BE2C (cell line): ENCODE measurements at regions not wholly inside any gene's neighbourhood (a gene's known extent, or its start where the extent isn't known, plus 50 kb on each side); places are given as distances from the start of the nearest gene placed in this dataset.

Experiments
- DNase-seq: peaks from one replicate; pipeline ENCODE4 v3.0.0-alpha.2; 2020
- H3K27me3 ChIP-seq: fragments of 250-450 bp; sonication (Bioruptor Pico); 2 replicates; pipeline ENCODE4 v1.5.1; 2020; ENCODE audit warnings: mild to moderate bottlenecking
- H3K36me3 ChIP-seq: fragments of 250-450 bp; sonication (Bioruptor Pico); 2 replicates; pipeline ENCODE4 v1.5.1; 2020; ENCODE audit warnings: mild to moderate bottlenecking
- H3K4me1 ChIP-seq: fragments of 250-450 bp; sonication (Bioruptor Pico); 2 replicates; pipeline ENCODE4 v1.5.1; 2020
- H3K4me3 ChIP-seq: 2 replicates; pipeline ENCODE4 v1.5.1; 2011; ENCODE audit warnings: low read depth, low read length
- H3K9me3 ChIP-seq: fragments of 250-450 bp; sonication (Bioruptor Pico); 2 replicates; pipeline ENCODE4 v1.5.1; 2020
- TF ChIP-seq, protein P1 (sequence below): IDR thresholded peaks from 2 replicates; pipeline ENCODE4 v1.5.1; 2012; ENCODE audit warnings: mild to moderate bottlenecking, low read depth, low read length

DNA sequence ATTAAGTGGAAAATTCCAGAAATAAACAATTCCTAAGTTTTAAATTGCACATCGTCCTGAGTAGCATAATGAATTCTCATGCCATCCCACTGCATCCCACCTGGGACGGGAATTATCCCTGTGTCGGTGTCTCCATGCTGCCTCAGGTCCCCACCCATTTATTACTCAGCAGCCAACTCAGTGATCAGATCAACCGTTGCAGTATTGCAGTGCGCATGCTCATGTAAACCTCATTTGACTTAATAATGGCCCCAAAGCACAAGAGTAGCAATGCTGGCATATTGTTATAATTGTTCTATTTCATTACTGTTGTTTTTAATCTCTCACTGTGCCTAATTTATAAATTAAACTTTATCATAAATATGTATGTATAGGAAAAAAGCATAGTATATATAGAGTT, 214.4 kb downstream of the METTL4 start:
- no peaks in the 10 kb centered on the region for H3K27me3 ChIP-seq
- H3K9me3 ChIP-seq, result no peaks in the 10 kb centered on the region
- no peak overlapping the region for H3K4me3 ChIP-seq
- no peaks in the 10 kb centered on the region for H3K4me1 ChIP-seq
- H3K36me3 ChIP-seq, result no peaks in the 10 kb centered on the region
- DNase-seq, result no peak
- TF ChIP-seq, protein P1, sequence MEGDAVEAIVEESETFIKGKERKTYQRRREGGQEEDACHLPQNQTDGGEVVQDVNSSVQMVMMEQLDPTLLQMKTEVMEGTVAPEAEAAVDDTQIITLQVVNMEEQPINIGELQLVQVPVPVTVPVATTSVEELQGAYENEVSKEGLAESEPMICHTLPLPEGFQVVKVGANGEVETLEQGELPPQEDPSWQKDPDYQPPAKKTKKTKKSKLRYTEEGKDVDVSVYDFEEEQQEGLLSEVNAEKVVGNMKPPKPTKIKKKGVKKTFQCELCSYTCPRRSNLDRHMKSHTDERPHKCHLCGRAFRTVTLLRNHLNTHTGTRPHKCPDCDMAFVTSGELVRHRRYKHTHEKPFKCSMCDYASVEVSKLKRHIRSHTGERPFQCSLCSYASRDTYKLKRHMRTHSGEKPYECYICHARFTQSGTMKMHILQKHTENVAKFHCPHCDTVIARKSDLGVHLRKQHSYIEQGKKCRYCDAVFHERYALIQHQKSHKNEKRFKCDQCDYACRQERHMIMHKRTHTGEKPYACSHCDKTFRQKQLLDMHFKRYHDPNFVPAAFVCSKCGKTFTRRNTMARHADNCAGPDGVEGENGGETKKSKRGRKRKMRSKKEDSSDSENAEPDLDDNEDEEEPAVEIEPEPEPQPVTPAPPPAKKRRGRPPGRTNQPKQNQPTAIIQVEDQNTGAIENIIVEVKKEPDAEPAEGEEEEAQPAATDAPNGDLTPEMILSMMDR, result no peak

DNA sequence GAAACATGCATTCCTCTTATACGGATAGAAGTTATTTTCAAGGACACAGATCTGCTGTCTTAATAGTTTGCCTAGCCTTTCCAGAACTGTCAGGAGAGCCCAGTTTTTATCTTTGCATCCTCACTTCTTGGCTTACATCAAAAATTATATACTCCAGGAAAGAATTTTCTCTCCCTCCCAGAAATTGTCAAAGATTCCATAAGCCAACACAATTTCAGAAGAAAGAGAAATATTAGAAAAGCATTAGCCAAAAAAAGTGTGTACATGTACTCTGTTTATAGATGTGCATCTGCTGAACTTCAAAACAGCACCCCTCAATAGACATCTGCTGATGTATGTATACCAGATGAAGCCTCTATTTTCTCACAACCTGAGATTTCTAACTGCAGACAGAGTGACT, 210.4 kb downstream of the METTL4 start:
- Histone ChIP-seq H3K9me3 (no peaks in the 10 kb centered on the region), H3K27me3 (no peaks in the 10 kb centered on the region), H3K4me3 (no peak overlapping the region), H3K4me1 (no peaks in the 10 kb centered on the region), H3K36me3 (no peaks in the 10 kb centered on the region)
- no peak for DNase-seq
- TF ChIP-seq, protein P1, result no peak

DNA sequence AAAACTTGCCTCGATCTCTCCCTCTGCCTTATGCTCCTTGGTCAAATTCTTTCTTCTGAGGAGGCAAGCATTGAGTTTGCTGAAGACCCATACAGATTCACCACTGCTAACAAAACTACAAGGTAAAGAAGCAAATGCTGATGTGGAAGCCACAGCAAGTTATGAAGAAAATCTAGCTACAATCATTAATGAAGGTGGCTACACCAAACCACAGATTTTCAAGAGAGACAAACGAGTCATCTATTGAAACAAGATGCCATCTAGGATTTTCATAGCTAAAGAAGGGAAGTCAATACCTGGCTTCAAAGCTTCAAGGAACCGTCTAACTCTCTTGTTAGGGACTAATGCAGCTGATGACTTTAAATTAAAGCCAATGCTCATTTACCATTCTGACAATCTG, 203.2 kb downstream of the METTL4 start:
- no peaks in the 10 kb centered on the region for H3K27me3 ChIP-seq
- DNase-seq, result no peak
- H3K4me1 ChIP-seq, result no peaks in the 10 kb centered on the region
- H3K4me3 ChIP-seq, result no peak overlapping the region
- H3K36me3 ChIP-seq, result no peaks in the 10 kb centered on the region
- no peaks in the 10 kb centered on the region for H3K9me3 ChIP-seq
- TF ChIP-seq, protein P1, result no peak

DNA sequence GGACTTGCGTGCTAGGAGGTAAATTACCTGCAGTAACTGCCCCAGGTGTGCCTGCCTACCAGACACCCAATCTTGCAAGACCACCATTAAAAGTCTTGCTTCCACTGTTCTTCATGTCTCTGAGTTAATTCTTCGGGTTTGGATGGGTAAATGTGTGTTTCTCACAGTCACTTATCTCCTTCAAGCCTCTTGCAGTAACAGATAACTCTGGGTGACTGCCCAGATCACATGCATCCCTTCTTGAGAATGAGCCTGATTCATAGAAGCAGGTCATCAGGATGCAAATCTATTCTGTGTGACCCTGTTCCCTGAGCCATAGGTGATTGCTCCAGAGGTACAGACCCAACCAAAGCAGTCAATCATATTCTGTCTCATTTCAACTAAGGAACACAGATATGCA, 194.6 kb downstream of the METTL4 start:
- Histone ChIP-seq H3K36me3 (no peaks in the 10 kb centered on the region), H3K9me3 (no peaks in the 10 kb centered on the region), H3K27me3 (no peaks in the 10 kb centered on the region), H3K4me1 (no peaks in the 10 kb centered on the region), H3K4me3 (no peak overlapping the region)
- TF ChIP-seq, protein P1, result no peak
- DNase-seq, result no peak

DNA sequence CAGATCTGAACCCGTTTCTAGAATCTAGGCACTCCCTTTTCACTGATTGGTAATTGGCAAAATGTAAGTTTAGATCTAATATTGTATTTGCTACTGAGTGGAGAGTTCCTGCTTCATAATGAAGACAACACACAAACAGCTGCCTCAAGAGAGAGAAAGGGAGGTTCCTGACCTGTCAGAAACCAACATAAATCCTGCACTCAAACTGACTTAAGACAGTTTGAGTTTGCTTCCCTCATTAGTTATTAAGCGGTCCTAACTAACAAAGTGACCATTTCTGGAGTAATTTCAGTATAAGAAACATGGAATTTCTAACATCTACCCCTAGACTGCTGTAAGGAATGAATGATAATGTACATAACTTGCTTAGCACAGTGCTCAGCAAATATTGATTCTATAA, 191.2 kb downstream of the METTL4 start:
- Histone ChIP-seq H3K9me3 (no peaks in the 10 kb centered on the region), H3K36me3 (no peaks in the 10 kb centered on the region), H3K27me3 (no peaks in the 10 kb centered on the region)

DNA sequence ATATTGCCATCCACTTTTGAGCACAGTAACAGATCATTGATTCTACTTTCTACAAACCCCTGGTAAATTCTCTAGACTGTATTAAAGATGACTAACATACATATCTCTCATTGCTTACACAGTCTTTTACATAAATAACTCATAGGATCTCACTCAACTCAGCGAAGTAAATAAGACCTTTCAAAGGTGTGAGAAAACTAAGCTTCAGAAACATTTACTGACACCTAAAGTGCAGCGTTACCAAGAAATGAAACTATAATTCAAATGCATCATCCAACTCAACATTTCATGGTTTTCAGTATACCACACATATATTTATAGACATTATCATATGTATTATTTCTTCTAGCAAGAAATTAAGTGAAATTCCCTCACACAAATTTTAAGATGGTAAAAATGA, 189.8 kb downstream of the METTL4 start:
- no peaks in the 10 kb centered on the region for H3K9me3 ChIP-seq
- TF ChIP-seq, protein P1, result no peak

More for the DNA sequence above, 191.2 kb downstream of the METTL4 start:
- TF ChIP-seq, protein P1, result no peak
- Histone ChIP-seq H3K4me3 (no peak overlapping the region), H3K4me1 (no peaks in the 10 kb centered on the region)
- DNase-seq, result no peak

More for the DNA sequence above, 189.8 kb downstream of the METTL4 start:
- no peak for DNase-seq
- no peaks in the 10 kb centered on the region for H3K4me1 ChIP-seq
- H3K36me3 ChIP-seq, result no peaks in the 10 kb centered on the region
- no peak overlapping the region for H3K4me3 ChIP-seq
- no peaks in the 10 kb centered on the region for H3K27me3 ChIP-seq
